H9 (cell line): ENCODE measurements at regions not wholly inside any gene's neighbourhood (a gene's known extent, or its start where the extent isn't known, plus 50 kb on each side); places are given as distances from the start of the nearest gene placed in this dataset.

Experiments used
- DNase-seq: peaks from one replicate; pipeline ENCODE4 v3.0.0-alpha.2; 2017
- H2AFZ ChIP-seq: one replicate; pipeline ENCODE4 v1.6.1; 2013; ENCODE audit warnings: mild to moderate bottlenecking, low read length, control low read depth, moderate library complexity
- H2AK5ac ChIP-seq: 2 replicates; pipeline ENCODE4 v1.6.1; 2013; ENCODE audit warnings: low read length, control low read depth, mixed read lengths; ENCODE audit not compliant: insufficient read length
- H2BK120ac ChIP-seq: one replicate; pipeline ENCODE4 v1.6.1; 2013; ENCODE audit warnings: low read depth, mild to moderate bottlenecking, low read length, control low read depth, inconsistent platforms; ENCODE audit not compliant: poor library complexity, severe bottlenecking
- H2BK12ac ChIP-seq: 2 replicates; pipeline ENCODE4 v1.6.1; 2013; ENCODE audit warnings: low read length, control low read depth, mixed read lengths, low read depth; ENCODE audit not compliant: insufficient read length
- H2BK15ac ChIP-seq: 2 replicates; pipeline ENCODE4 v1.6.1; 2013; ENCODE audit warnings: low read depth, low read length, control low read depth
- H2BK20ac ChIP-seq: one replicate; pipeline ENCODE4 v1.6.1; 2013; ENCODE audit warnings: low read depth, mild to moderate bottlenecking, low read length, control low read depth, inconsistent platforms; ENCODE audit not compliant: poor library complexity, severe bottlenecking
- H2BK5ac ChIP-seq: 2 replicates; pipeline ENCODE4 v1.6.1; 2013; ENCODE audit warnings: low read length, control low read depth, mixed read lengths; ENCODE audit not compliant: insufficient read length
- H3K14ac ChIP-seq: 2 replicates; pipeline ENCODE4 v1.6.1; 2013; ENCODE audit warnings: low read length, control low read depth; ENCODE audit not compliant: insufficient read depth
- H3K18ac ChIP-seq: 2 replicates; pipeline ENCODE4 v1.6.1; 2013; ENCODE audit warnings: low read depth, mild to moderate bottlenecking, mixed read lengths, low read length, control low read depth; ENCODE audit not compliant: insufficient read length
- H3K23ac ChIP-seq: 2 replicates; pipeline ENCODE4 v1.6.1; 2013; ENCODE audit warnings: low read length, control low read depth, mixed read lengths, low read depth; ENCODE audit not compliant: insufficient read length
- H3K23me2 ChIP-seq: 2 replicates; pipeline ENCODE4 v1.6.1; 2013; ENCODE audit warnings: low read depth, mild to moderate bottlenecking, mixed read lengths, low read length, control low read depth; ENCODE audit not compliant: insufficient read length, poor library complexity, severe bottlenecking
- H3K27ac ChIP-seq: 2 replicates; pipeline ENCODE4 v1.5.1; 2013; ENCODE audit warnings: low read length, control low read depth, mixed read lengths, low read depth; ENCODE audit not compliant: insufficient read length
- H3K27me3 ChIP-seq: 2 replicates; pipeline ENCODE4 v1.6.1; 2013; ENCODE audit warnings: low read length, control low read depth, inconsistent platforms; ENCODE audit not compliant: insufficient read depth
- H3K4ac ChIP-seq: 2 replicates; pipeline ENCODE4 v1.6.1; 2013; ENCODE audit warnings: low read depth, mild to moderate bottlenecking, control low read depth, inconsistent platforms, low read length, moderate library complexity
- H3K4me1 ChIP-seq: 2 replicates; pipeline ENCODE4 v1.6.1; 2013; ENCODE audit warnings: low read length, control low read depth, inconsistent platforms; ENCODE audit not compliant: insufficient read depth
- H3K4me2 ChIP-seq: 2 replicates; pipeline ENCODE4 v1.6.1; 2013; ENCODE audit warnings: low read length, control low read depth, mixed read lengths; ENCODE audit not compliant: insufficient read length, insufficient read depth
- H3K56ac ChIP-seq: 2 replicates; pipeline ENCODE4 v1.6.1; 2013; ENCODE audit warnings: low read depth, mild to moderate bottlenecking, mixed read lengths, low read length, control low read depth; ENCODE audit not compliant: insufficient read length
- H3K79me1 ChIP-seq: 2 replicates; pipeline ENCODE4 v1.6.1; 2013; ENCODE audit warnings: low read depth, mild to moderate bottlenecking, moderate library complexity, low read length, control low read depth, inconsistent platforms; ENCODE audit not compliant: insufficient read depth, poor library complexity, severe bottlenecking
- H3K79me2 ChIP-seq: 2 replicates; pipeline ENCODE4 v1.6.1; 2013; ENCODE audit warnings: low read length, control low read depth, inconsistent platforms; ENCODE audit not compliant: insufficient read depth
- H3K9ac ChIP-seq: 2 replicates; pipeline ENCODE4 v1.6.1; 2013; ENCODE audit warnings: low read length, control low read depth, mixed read lengths; ENCODE audit not compliant: insufficient read length; ENCODE audit errors: extremely low read depth
- H3K9me3 ChIP-seq: one replicate; pipeline ENCODE4 v1.6.1; 2013; ENCODE audit warnings: low read depth, low read length, inconsistent platforms; ENCODE audit not compliant: control insufficient read depth
- H3T11ph ChIP-seq: one replicate; pipeline ENCODE4 v1.6.1; 2013; ENCODE audit warnings: mild to moderate bottlenecking, low read length, control low read depth, inconsistent platforms
- H4K20me1 ChIP-seq: one replicate; pipeline ENCODE4 v1.6.1; 2013; ENCODE audit not compliant: control insufficient read depth, insufficient read length, insufficient read depth
- H4K5ac ChIP-seq: 2 replicates; pipeline ENCODE4 v1.6.1; 2013; ENCODE audit warnings: low read depth, mild to moderate bottlenecking, mixed read lengths, low read length, control low read depth; ENCODE audit not compliant: insufficient read length
- H4K8ac ChIP-seq: replicated peaks from 2 replicates; pipeline ENCODE4 v1.6.1; 2013; ENCODE audit warnings: low read length, control low read depth, mixed read lengths, low read depth; ENCODE audit not compliant: insufficient read length
- H4K91ac ChIP-seq: 2 replicates; pipeline ENCODE4 v1.6.1; 2013; ENCODE audit warnings: low read depth, mild to moderate bottlenecking, moderate library complexity, mixed read lengths, low read length, control low read depth; ENCODE audit not compliant: insufficient read length
- H3K27ac Mint-ChIP-seq, 3 experiments: 2 replicates in 2 of 3; 3 replicates in 1 of 3; pipeline ENCODE4 v1.8.0; 2020 to 2021; ENCODE audit warnings: mixed read lengths in 3 of 3, mild to moderate bottlenecking in 1 of 3, moderate library complexity in 1 of 3
- H3K27me3 Mint-ChIP-seq: 2 replicates; pipeline ENCODE4 v1.8.0; 2021; ENCODE audit warnings: low read depth, mild to moderate bottlenecking, moderate library complexity, mixed read lengths
- H3K36me3 Mint-ChIP-seq, 3 experiments: 2 replicates in 2 of 3; 3 replicates in 1 of 3; pipeline ENCODE4 v1.8.0; 2020 to 2021; ENCODE audit warnings: low read depth in 3 of 3, mixed read lengths in 3 of 3; ENCODE audit not compliant: insufficient read depth in 1 of 3
- H3K4me1 Mint-ChIP-seq, 2 experiments: 2 replicates each; pipeline ENCODE4 v1.8.0; 2020; ENCODE audit warnings: mixed read lengths in 2 of 2
- H3K4me3 Mint-ChIP-seq, 2 experiments: 2 replicates in 1 of 2; 3 replicates in 1 of 2; pipeline ENCODE4 v1.8.0; 2020 to 2021; ENCODE audit warnings: mild to moderate bottlenecking in 2 of 2, mixed read lengths in 2 of 2, moderate library complexity in 1 of 2
- H3K9me3 Mint-ChIP-seq, 2 experiments: 2 replicates in 1 of 2; 3 replicates in 1 of 2; pipeline ENCODE4 v1.8.0; 2020; ENCODE audit warnings: mild to moderate bottlenecking in 2 of 2, mixed read lengths in 2 of 2, moderate library complexity in 1 of 2
- CTCF ChIP-seq: fragments of 200-600 bp; sonication (generic); conservative IDR thresholded peaks from 3 replicates; pipeline ENCODE4 v1.8.0; 2021; ENCODE audit warnings: antibody characterized with exemption, mild to moderate bottlenecking
- WGBS: extraction: QIAGEN DNeasy Blood & Tissue Kit; methylation state at CpG from one replicate; pipeline ENCODE4 v1.1.7; 2013; ENCODE audit warnings: missing lambda C conversion rate, low lambda C conversion rate, mixed read lengths; ENCODE audit not compliant: insufficient read length; ENCODE audit errors: extremely low coverage; 5-methylcytosine and 5-hydroxymethylcytosine counted together

- H3K27ac Mint-ChIP-seq: no peak overlapping the region
- H3K27me3 ChIP-seq: no peaks in the 10 kb centered on the region
Observed at GRCh38 chr15:58264053-58264971, 126.1 kb downstream of the AQP9 start.

More at GRCh38 chr15:58264053-58264971, 126.1 kb downstream of the AQP9 start:
- Histone ChIP-seq H2BK20ac (no peak overlapping the region), H4K91ac (no peak overlapping the region), H2AK5ac (no peak overlapping the region), H2AFZ (no peak overlapping the region), H3K56ac (no peak overlapping the region), H4K5ac (no peak overlapping the region), H3K23ac (no peak overlapping the region), H3K18ac (no peak overlapping the region), H4K20me1 (no peaks in the 10 kb centered on the region), H3K4me1 (peaks cover 14% of the 10 kb centered on the region; the same call in 1 of the 2 replicates), H2BK120ac (no peak overlapping the region), H3K9me3 (no peaks in the 10 kb centered on the region), H2BK5ac (no peak overlapping the region), H3K27ac (no peak overlapping the region), H3K79me1 (no peaks in the 10 kb centered on the region), H2BK15ac (no peak overlapping the region), H3K9ac (no peak overlapping the region), H3K23me2 (no peaks in the 10 kb centered on the region), H4K8ac (no peak overlapping the region), H3K4me2 (no peak overlapping the region), H3T11ph (no peak overlapping the region), H2BK12ac (no peak overlapping the region), H3K14ac (no peak overlapping the region), H3K4ac (no peak overlapping the region), H3K79me2 (no peaks in the 10 kb centered on the region)
- DNase-seq: no peak
- 100% methylated on average over 1 of the region's 4 CpGs for WGBS
- Mint-ChIP-seq H3K9me3 (peaks cover 0 to 4% of the 10 kb centered on the region in 2 experiments; a peak in 2 of 5 replicates), H3K36me3 (peaks cover 0 to 2% (median 0%) of the 10 kb centered on the region in 3 experiments; a peak in 1 of 7 replicates), H3K27me3 (no peaks in the 10 kb centered on the region), H3K4me1 (peaks cover 25% of the 10 kb centered on the region in 2 experiments), H3K4me3 (no peak overlapping the region)
- TF ChIP-seq CTCF: no peak
